Transverse colon (tissue), 3 donors: ENCODE measurements at regions not wholly inside any gene's neighbourhood (a gene's known extent, or its start where the extent isn't known, plus 50 kb on each side); places are given as distances from the start of the nearest gene placed in this dataset.

Experiments
- POLR2A ChIP-seq: fragments of 450-650 bp; IDR thresholded peaks from one replicate; pipeline ENCODE4 v1.6.1; 2016; ENCODE audit warnings: antibody characterized with exemption, mild to moderate bottlenecking, moderate library complexity
- POLR2AphosphoS5 ChIP-seq, 3 donors: sonication (generic); formaldehyde crosslinking; IDR thresholded peaks; one replicate each; pipeline ENCODE4 v1.6.1; 2016; ENCODE audit warnings: antibody characterized with exemption in 3 of 3

DNA sequence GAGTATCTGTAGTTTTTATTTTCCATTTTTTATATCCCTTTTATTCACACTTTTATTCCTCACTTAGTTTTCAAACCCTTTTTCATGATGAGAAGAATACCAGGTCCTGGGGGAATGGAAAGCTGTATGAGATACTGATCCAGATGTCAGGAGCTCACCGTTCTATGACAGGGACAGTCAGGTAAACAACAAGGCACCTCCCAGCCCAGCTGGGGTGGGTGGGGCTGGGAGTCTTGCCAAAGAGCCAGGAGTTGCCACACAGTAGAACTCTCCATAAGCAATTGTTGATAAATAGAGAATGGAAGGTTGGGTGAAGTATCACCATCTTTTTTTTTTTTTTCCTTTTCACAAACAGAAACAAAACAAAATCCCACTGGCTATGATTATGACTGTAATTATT lies 225.8 kb downstream of the NSG2 start:
- TF ChIP-seq POLR2AphosphoS5 (IDR thresholded peaks at IDR 0.05) (no peak), POLR2A (no peak)
